ENCODE measurements at regions not wholly inside any gene's neighbourhood (a gene's known extent, or its start where the extent isn't known, plus 50 kb on each side); places are given as distances from the start of the nearest gene placed in this dataset.
"Not testable (repeated sequence)": the region's sequence is repeated elsewhere in the genome, so short reads cannot be mapped to it uniquely, and the experiment has no call there.

GRCh38 chr5:89071101-89071940, 188.3 kb upstream of the MEF2C start:
- no peak for DNase-seq (ENCODE audit: low read depth in 3 of 3, low spot score in 2 of 3)

DNA sequence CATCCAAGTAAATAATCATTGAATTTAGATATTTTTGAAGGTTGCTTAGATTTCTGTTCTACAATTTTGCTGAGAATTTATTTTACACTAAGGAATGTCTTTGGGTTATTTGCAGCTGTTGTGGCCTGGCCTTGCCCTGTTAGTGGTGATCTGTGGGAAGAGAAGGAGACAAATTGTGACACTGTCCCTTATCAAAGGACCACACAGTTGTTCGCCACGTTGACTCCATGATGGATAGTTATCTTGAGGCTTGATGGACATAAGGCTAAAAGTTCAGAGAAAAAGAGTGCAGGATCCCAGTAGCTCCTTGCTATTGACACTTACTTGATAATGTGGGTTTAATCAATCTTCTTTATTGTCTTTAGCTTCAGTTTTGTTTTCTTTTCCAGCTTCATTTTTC, 186.6 kb upstream of the MEF2C start:
- DNase-seq (ENCODE audit: low read depth in 3 of 3, low spot score in 2 of 3): no peak

- no peak for DNase-seq (ENCODE audit: low read depth in 3 of 3, low spot score in 2 of 3)
Measured at GRCh38 chr5:89067362-89067761, 184.4 kb upstream of the MEF2C start.

DNA sequence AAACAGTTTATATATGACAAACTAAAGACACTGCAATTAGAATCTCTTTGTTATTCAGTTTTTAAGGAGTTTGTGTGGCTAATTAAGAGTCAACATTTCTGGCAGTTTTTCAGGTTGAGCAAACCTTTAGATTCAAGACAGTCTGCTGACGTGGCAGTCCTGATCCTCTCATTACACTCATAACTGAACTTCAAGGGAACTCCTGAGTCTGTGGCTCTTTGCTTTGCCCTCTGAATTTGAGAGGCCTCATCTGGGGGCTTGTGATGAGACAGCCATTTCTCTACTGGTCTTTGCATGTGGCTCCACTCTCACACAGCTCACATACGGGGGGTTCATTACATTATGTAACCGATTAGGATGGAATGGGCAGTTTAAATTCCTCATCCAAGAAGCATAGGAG, 182.9 kb upstream of the MEF2C start:
- DNase-seq (ENCODE audit: low read depth in 3 of 3, low spot score in 2 of 3): no peak

DNA sequence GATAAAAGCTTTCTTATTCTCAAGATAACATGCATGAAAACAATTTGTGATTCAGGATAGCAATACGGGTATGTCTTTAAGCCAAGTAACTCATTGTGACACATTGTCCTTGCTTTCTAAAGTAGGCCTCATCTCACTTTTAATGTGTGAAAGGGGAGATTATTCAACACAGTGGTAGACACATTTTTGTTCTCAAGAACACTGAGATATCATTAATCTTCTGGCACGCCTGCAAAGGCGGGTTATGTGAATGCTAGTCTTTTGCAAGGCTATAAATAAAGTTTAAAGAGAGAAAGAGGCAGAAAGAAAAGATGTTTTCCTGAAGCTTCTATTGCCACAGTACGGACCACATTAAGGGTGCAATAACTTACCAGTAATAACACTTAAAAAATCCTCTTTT, 181.8 kb upstream of the MEF2C start:
- no peak for DNase-seq (ENCODE audit: low read depth in 3 of 3, low spot score in 2 of 3)

GRCh38 chr5:89064054-89064453, 181.1 kb upstream of the MEF2C start:
- DNase-seq (ENCODE audit: low read depth in 3 of 3, low spot score in 2 of 3): no peak

- no peak for DNase-seq (ENCODE audit: low read depth in 3 of 3, low spot score in 2 of 3)
Measured at GRCh38 chr5:89060768-89061167, 177.8 kb upstream of the MEF2C start.

GRCh38 chr5:89059274-89059673, 176.3 kb upstream of the MEF2C start:
- no peak for DNase-seq (ENCODE audit: low read depth in 3 of 3, low spot score in 2 of 3)

- DNase-seq (ENCODE audit: low read depth in 3 of 3, low spot score in 2 of 3): no peak
Measured at GRCh38 chr5:89055695-89056085, 172.7 kb upstream of the MEF2C start.

DNA sequence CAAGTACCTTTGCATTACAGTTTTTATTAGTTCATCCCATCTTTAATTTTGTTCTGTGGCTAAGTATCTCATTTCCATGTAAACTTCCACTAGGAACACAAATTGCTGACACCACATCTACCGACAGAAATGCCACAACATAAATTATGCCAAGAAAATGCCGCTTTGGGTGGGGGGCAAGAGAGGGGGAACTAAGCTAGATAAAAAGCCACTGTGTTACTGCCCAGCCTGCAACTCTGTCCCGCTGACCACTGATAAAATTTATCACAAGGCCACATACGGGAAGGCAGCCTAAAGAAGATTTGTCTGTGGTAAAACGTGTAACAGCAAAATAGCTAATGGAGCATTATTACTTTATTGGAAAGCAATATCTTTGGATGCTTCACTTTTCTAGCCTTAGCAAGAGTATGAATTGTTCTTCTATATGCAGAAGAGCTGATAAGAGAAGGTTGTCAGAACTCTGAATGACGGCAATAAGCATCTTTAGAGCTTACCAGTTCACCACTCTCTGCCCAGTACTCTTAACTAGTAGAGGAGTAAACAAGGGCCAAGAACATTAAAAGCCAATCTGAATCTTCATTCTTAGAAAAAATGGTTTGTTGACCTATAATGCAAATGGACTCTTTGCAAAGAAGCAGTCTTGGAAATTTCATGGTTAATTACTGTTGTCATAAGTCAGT, 172.2 kb upstream of the MEF2C start:
- DNase-seq (ENCODE audit: low read depth in 3 of 3, low spot score in 2 of 3): no peak

DNA sequence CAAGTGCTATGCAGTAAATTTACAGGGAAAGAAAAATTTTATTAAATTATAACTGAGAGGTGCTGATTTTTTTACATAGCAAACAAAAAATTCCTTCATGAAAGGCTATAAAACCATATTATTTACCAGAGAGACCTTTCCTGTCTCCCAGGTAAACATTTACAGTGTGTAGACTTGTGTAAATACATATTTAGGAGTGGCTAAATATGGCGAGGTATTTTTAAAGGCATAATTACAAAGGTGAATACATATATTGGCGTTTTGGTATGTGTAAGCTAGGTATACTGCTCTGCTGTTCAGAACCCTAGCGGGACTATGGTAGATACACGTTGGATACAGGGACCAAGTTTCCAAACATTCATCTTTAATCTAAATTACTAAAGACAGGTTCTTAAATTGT, 170.6 kb upstream of the MEF2C start:
- DNase-seq (ENCODE audit: low read depth in 3 of 3, low spot score in 2 of 3): no peak

DNA sequence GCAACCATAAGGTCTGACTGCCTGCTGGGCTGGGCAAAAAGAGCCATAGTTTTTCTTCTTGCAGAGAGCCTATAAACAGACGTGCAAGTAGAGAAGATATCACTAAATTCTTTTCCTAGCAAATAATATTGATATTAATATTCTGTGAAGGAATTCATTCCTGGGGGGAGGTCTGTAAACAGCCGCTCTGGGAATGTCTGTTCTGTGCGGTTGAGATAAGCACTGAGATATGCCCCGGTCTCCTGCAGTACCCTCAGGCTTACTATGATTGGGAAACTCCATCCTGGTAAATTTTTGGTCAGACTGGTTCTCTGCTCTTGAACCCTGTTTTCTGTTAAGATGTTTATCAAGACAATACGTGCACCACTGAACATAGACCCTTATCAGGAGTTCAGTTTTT, 167.1 kb upstream of the MEF2C start:
- not testable (repeated sequence) for DNase-seq (ENCODE audit: low read depth in 3 of 3, low spot score in 2 of 3)

DNA sequence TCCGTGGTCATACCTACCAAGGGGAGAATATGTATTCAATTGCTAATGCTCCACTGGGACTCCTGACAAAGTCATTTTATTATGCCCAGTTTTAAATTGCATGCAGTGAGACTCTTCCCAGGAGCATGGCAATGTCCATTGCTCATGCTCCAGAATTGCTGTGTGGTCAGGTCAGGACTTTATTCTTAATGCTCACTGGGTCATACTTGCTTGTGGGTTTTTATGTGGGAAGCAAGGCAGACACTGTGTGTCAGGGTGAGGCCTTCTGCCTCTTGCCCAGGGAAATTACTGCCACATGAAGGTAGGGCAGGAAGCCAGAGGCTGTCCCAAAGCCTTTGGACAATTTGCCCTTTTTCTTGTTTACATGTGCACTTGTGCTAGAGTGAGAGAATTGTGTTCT, 164.6 kb upstream of the MEF2C start:
- DNase-seq (ENCODE audit: low read depth in 3 of 3, low spot score in 2 of 3): no peak

DNA sequence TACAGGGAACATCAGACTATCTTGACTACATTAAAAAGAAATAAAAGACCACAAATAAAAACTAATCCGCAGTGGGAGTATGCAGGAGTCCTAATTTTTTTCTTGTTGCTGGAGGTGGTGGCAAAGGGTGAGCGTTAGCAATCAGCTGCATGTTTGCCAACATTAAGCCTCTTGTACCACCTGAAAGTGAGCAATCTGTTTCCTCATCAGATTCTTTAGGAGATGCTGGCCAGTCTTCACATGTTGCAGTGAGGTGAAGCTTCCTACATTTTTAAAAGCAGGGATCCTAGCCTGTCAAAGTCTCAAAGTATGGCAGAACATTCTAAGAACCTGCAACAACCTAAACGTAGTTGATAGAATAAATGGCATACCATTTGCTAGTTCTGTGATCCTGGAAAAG, 162.2 kb upstream of the MEF2C start:
- DNase-seq (ENCODE audit: low read depth in 3 of 3, low spot score in 2 of 3): no peak

DNA sequence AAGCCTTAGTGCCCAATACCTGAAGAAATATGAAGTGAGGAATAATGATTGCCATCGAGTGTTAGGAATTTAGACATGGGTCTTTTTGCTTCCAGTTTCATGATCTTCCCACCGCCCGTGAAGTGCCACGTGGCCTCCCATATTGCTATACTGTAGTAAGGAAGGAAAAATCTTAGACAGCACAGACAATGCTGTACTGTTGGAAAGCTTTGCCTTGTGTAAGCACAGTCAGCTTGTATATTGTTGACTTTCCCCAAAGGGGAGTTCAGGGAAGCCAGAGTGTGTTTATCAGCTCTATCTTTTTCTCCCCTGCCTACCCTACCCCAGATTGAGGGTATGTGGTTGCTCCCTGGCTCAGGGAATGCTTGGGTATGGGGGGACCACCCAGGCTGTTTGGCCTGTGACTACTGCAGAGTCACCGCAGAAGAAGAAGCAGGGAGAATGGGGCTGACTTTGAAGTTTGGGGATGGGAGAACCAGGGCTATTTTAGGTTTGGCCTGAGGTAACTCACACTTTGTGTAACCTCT, 161.8 kb upstream of the MEF2C start:
- no peak for DNase-seq (ENCODE audit: low read depth in 3 of 3, low spot score in 2 of 3)

- no peak for DNase-seq (ENCODE audit: low read depth in 3 of 3, low spot score in 2 of 3)
Measured at GRCh38 chr5:89043676-89044075, 160.7 kb upstream of the MEF2C start.

DNA sequence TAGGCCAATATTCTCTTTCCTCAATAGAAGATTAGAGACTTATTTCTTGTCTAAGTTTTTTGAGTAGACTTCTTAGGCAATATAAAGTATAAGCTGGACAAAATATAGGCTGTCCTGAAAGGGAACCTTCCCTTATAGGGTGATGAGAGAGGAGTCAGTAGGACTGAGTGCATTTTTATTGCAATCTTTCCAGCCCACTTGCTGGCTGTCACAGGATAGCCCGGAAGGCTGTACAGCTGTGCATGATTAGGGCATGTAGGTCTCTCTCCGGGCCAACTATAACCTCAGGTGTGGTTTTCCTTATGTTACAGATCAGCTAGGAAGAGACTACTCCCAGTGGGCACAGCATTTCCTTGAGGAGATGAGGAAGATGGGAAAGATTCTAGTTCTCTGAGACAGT, 159.8 kb upstream of the MEF2C start:
- DNase-seq (ENCODE audit: low read depth in 3 of 3, low spot score in 2 of 3): no peak

DNA sequence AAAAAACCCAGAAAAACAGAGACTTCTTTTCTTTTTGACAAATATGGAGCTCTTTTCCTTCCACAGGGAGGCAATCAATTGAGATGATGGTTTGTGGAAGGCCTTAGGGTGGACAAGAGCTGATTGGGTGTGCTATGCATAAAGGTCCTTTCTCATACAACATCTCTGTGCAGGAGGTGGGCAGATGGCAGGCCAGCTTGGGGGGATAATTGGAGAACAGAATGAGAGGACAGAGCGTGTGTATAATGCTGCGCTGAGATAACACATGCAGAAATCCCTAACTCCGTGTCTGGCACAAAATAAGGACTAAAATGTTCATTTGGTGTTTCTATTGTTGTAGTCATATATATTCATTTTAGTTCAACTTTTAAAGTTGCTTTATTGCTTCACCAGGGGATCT, 159.0 kb upstream of the MEF2C start:
- DNase-seq (ENCODE audit: low read depth in 3 of 3, low spot score in 2 of 3): no peak

DNA sequence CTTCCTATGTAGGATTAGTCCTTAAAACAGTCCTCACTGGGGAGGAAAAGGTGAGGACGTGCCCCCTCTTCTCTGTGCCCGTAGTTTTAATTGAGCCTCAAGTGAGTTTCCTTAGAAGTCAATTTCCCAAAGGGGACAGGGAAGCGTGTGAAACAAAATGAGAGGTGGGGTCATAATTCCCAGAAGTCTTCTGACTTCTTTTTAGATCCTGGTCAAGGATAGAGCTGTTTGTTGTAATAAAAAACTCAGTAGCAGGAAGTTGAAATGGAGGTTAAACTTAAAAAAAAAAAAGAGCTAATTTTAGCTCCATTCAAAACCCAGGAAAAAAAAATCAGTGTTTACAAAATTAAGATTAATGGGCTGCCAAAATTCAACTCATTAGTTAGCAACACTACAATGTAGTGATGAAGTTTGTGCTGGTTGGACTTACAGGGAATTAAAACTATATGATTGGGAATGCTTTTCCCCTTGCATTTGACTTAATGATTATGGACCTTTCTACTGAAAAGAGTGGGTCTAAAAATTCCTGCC, 158.3 kb upstream of the MEF2C start:
- no peak for DNase-seq (ENCODE audit: low read depth in 3 of 3, low spot score in 2 of 3)

- no peak for DNase-seq (ENCODE audit: low read depth in 3 of 3, low spot score in 2 of 3)
Measured at GRCh38 chr5:89036704-89037489, 153.9 kb upstream of the MEF2C start.

- no peak for DNase-seq (ENCODE audit: low read depth in 3 of 3, low spot score in 2 of 3)
Measured at GRCh38 chr5:89036166-89036565, 153.2 kb upstream of the MEF2C start.
